GM21717 (cell line): ENCODE measurements at regions not wholly inside any gene's neighbourhood (a gene's known extent, or its start where the extent isn't known, plus 50 kb on each side); places are given as distances from the start of the nearest gene placed in this dataset.

Experiments
- ATAC-seq: cut with Tn5 transposase; IDR thresholded peaks from one replicate; pipeline ENCODE4 v1.9.1; 2021; ENCODE audit warnings: mild to moderate bottlenecking, moderate library complexity; ENCODE audit not compliant: unreplicated experiment

DNA sequence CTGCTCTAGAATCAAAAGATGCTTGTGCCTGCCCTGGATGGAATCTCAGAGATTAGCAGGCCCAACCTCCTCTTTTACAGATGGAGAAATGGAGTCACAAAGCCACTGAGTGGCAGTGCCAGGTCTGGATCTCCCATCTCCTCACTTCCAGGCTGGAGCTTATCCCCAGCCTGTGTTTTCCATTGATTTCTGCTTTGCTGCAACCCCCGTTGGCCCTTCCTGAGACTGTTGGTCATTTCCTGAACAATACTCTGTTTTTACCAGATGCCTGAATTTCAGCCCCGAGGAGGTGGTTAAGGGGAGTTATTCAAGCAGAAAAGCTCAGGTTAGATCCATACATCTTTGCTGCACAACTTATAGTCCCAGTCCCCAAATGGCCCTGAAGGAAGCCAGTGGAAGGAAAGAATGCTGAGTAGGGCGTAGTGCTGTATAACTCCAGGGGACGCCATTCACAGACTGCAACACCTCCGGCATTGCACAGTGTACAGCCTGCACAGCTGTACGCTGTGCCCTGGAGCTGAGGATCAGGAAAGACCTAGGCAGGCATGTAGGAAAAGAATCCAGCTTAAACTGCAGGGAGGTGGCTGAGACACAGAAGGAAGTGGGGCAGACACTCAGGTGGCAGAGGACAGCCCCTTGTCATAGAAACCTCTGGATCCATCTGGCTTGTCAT is 77.5 kb downstream of the RPLP1 start:
- no peak for ATAC-seq

DNA sequence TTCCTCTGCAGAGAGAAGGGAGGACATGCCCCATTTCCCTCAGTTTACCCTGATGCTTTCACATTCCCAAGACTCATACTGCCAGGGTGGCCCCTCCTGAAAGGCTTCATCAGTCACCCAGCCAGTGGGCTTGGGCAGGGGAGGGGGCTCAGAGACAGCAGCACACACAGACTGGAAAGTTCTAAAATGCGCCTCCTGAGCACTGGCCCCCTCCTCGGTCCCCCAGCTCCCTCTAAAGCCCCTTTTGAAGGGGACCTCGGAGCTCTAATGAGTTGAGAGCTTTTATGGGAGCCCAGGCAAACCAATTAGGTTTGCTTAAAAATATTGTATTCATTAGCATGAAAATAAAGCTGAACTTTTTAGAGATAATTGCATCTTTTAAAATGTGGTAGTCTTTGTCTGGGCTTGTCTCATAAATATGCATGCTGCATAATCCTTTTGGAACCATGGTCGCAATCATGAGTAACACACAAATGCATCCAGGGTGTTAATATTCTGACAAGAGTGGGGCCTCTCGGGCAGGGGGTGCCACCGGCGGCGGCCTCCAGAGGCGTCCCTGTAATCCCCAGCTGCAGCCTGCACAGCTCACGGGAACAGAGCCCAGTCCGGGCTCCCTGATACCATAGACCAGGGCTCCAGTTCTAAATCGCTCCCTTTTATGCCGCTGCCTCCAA is 78.5 kb downstream of the RPLP1 start:
- ATAC-seq, result no peak

DNA sequence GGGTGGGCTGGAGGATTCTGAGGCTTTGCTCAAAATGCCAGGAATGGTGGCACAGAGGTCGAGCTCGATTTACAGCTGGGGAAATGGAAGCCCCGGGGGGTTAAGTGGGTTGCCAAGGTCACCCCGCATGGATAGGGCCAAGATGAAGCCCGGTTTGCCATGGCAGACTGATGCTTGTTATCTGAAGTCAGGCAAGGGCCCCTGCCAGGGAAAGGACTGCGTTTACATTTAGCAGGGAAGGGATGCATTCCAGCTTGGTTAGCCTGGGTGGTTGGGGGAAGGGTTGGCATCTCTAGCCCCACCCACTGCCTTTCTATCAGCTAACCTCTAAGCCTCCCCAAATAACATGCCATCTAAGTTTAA is 79.0 kb downstream of the RPLP1 start:
- ATAC-seq, result no peak

DNA sequence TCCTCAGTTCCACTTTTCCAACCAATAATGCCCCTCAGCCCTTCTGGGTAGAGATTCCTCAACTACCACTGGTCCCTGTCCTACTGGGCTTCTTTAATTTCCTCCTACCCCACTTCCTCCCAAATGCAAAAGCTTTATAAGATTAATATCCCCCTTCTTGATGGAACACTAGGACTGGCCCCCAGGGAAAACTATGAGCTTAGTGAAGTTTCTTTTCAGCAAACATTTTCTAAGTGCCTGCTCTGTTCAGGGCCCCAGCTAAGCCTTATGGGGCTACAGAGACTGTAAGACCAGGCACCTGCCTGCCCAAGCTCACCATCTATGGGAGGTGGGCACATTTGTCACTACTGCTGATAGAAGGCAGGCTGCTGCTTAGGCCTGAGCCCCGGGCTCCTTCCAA is 79.4 kb downstream of the RPLP1 start:
- ATAC-seq, result no peak

DNA sequence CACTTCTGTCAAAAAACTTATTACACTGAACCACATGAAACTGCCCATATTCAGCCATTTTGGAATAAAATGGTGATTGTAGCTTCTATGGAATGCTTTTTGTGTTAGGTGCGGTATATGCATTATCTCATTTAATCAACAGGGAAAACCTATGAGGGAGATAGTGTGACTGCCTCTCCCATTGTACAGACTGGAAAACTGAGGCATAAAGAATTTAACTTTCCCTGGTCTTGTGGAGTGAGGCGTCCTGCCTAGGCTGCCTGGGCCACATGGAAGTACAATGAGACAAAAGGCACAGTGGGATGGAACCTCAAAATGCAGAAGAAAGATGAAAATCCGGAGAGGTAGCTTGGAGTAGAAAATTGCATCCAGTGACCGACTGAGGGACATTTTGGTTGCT is 80.2 kb downstream of the RPLP1 start:
- no peak for ATAC-seq

DNA sequence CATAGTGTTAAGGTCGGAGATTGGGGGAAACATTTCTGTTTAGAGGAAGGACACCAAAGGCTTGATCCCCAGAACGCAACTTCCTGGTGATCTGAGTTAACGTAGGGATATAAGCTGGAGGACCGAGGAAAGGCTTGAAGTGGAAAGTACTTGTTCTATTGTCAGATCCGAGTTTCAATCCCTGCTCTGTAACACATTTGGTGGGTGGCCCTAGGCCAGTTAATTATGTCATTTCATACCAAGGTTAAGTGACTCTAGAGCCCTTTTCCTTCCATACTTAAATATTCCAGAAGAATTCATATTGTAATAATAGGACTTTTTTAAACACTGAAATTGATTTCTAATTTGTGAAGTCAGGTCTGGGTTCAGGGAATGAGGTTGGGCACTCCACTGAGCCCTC is 80.9 kb downstream of the RPLP1 start:
- no peak for ATAC-seq

DNA sequence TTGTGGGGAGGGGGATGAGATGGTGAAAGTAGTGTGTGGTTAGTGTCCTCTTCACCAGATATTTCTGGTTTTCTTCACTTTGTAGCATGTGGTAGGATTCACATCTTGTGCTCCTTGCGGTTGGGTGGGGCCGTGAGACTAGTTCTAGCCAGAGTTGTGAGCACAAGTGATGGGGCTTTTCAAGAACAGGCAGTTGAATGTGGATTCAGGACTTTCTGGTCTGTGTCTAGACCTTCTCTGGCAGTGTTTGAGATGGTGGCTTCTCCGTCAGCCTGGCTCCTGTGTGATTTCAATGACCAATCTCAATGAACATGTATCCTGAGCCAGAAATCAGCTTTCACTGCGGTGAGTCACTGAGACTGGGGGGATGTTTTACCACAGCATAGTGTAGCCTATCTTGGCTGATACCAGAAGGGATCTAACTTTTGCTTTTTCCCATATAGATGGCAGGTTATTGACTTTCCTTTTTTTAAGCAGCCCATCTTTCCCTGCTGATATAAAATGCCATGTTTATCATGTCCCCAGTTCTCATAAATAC is 82.6 kb downstream of the RPLP1 start:
- no peak for ATAC-seq

DNA sequence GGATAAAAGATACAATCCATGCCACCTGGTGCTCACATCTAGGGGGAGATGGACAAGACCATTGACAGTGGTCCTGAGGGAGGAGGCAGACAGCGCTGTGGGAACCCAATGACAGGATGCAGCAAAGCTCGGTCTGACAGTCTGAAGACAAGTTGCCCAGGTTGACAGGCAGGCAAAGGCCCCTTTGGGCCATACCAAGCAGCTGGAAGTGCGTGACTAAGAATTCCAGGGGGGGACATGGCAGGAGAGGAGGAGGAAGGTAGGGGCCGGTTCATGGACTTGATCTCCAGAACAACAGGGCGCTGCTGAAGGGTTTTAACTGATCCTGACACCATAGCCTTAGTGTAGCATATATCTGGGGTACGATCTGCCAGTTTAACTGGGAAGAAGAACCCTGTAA is 83.4 kb downstream of the RPLP1 start:
- ATAC-seq, result no peak

DNA sequence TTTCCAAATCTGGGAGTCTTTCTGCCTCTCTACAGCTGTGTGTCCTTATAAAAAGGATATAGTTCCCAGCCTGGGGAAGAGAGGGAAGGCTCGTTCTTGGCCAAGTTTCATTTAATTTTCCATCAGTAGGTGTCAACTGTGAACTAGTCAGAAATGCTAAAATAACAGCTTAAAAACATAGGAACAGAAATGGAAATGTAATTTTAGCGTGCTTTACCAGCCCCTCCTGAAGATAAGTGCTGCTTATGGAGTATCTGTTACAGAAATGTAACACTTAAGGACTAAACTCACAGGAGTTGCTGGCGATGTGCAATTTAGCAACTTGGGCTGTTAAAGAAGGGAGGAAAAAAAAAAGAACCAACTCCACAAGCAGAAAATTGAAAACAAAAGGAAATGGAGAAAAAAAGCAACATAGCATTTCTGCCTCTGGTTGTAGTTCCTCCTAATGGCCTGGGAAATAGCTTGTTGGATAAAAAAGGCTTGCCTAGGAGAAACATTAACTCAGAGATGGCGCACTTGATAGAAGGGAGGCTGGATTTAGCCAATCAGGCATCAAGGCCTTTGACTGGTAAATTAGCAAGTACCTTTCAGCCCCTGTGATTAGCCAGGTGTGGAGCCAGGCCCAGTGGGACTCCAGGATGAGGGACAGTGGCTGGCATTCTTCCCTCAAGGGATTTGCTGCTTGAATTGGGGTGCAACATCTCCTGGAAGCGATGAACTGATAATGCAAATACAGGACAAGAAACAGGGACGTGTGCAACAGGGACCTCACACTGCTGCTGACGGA is 84.3 kb downstream of the RPLP1 start:
- ATAC-seq, result no peak

DNA sequence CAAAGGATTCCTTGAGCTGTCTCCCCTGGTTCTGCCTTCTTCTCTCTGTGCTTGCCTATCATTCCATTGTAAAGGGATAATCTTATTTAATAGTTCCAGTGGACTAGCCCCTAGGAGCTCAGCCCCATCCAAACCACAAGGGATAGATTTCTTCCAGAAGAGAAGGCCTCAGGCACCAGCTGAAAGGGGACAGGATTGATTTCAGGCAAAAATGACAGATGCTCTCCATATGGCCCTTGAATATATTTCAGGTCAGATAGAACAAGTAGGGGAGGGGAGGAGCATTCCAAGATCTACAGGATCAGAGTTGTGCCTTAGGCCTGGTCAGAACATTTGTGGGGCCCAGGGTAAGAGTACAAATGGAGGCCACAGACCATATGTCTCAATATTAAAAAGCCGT is 85.3 kb downstream of the RPLP1 start:
- ATAC-seq, result no peak

DNA sequence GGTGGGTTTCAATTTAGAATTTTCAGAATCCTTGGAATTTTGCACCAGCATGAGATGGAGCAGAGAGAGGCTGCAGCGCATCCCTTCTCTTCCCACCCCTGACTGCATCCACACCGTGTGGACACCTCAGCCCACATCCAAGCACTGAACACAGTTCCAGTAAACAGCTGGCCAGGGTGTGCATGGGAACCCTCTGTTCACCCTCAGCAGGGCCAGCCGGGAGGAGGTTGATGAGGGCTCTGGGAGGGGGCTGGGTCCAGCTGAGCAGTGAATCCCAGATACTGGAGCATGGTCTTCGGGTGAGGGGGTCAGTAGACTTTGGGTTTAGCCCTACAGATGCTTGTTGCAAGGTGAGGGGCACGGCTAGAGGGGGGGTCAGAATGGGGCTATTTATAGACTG is 85.8 kb downstream of the RPLP1 start:
- no peak for ATAC-seq

DNA sequence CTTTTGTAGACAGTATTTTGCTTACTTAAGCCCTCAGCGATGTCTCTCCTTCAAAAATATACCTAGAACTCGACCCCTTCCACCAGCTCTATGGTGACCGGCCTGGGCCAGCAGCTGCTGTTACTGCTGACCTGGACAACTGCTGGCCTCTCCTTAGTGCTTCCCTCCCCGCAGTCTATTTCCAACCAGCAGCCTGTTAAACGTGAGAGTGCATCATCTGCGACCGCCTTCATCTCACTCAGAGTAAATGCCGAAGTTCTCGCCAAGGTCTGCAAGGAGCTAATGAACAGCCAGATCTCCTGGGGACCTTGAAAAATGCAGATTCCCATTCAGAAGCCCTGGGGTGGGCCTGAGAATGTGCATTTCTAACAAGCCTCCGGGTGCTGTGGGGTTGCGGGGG is 86.7 kb downstream of the RPLP1 start:
- no peak for ATAC-seq

DNA sequence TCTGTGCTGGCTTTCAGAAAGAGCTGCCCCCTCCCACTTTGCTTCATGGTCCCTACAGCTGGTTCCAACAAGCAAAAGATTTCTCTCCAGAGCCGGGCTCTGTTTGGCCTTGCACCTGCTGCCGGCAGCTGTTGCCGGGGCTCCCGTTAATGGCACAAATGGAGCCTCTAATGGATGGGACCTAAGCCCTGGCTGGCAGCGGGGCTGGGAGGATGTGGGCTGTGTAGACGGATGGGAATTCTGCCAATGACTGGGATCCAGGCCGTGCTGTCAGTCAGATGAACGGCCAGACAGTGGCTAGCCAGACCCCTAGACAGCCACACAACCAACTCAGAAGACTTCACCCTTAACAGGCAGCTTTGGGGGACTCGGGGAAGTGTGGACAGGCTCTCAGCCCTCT is 88.0 kb downstream of the RPLP1 start:
- no peak for ATAC-seq

DNA sequence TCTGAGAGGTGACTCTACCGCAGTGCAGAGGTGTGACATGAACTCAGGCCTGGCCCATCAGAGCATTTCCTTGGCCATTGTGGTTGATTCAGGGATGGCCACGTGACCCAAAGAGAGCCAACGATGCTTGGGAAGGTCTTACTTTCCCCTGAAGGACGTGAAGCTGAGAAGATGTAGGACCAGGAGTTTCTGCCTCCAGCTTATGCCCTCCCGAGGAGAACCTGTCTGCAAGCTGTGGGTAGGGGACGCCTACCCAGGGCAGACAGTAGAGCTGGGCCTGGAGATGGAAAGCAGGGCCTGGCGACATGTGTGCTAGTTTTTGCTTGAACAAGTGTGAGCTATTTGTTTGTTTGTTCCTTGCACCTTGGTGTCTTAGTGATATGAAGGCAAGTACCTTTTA is 89.4 kb downstream of the RPLP1 start:
- no peak for ATAC-seq

DNA sequence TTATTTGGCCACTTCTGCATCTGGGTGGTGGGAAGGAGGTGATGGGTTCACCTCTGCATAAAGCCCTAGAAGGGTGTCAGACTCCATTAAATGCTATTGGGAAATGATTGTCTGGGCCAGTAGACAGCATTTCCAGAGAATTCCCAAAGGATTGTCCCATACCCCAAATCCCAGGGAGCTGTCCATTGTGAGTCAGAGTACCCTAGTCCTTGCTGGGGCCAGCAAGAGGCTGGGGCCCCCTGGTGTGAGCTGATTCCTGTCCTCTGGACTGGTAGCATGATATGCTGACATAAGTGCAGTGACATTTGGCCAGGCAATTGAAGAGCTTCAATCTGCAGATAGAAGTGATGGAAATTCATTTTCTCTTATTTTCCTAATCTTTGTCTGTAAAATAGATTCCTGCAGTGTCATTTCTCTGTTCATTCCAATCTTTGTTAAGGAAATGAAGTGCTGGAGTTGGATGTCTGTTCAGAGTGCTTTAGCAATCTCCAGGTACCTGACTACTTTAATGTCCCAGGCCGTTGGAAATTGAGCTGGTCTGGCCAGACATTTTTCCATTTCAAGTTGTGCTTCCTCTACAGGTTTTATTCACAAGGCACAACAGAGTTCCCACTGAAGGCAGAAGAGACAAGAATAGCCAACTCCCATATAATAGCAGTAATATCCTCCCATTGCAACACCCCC is 91.2 kb downstream of the RPLP1 start:
- ATAC-seq, result no peak

DNA sequence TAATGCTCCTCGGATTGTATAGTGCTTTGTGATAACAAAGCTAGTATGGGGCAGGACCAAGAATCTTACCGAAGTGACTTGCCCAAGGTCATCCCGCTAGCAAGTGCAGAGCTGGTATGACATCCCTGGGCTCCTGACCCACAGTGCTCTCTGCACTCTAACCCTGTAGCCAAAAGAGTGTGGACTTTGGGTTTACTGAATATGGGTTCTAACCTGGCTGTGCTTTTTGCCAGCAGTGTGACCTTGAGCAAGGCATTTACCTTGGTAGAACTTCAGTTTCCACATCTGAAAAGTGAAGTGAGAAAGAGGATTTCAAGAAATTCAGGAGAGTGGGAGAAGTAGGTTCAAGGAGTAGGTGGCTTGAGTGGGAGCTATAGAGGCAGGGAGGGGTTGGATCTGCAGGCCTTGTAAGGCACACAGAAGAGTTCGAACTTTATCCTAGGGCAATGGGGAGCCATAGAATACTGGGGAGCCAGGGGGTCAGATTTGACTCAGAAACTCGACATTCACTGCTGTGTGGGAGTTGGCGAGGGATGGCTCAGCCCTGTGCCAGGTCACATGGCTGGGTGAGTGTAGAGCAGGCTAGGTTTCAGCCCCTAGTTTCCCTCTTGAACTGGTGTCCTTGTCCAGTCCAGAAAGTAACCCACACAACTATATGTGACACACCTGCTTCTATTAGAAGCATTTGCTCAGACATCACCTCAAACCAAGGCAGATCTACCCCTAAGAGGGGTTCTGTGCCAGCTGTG is 91.9 kb downstream of the RPLP1 start:
- no peak for ATAC-seq

DNA sequence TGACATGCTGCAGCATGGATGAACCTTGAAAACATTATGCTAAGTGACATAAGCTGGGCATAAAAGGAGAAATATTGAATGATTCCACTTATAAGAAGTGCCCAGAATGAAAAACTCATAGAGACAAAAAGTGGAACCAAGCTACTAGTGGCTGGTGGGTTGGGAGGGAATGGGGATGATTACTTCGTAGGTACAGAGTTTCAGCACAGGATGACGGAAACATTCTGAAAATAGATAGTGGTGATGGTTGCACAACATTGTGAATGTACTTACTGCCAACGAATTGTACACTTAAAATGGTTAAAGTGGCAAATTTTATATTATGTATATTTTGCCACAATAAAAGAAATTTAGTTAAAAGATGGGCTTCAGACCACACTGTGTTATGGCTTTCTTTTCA is 93.6 kb downstream of the RPLP1 start:
- no peak for ATAC-seq

DNA sequence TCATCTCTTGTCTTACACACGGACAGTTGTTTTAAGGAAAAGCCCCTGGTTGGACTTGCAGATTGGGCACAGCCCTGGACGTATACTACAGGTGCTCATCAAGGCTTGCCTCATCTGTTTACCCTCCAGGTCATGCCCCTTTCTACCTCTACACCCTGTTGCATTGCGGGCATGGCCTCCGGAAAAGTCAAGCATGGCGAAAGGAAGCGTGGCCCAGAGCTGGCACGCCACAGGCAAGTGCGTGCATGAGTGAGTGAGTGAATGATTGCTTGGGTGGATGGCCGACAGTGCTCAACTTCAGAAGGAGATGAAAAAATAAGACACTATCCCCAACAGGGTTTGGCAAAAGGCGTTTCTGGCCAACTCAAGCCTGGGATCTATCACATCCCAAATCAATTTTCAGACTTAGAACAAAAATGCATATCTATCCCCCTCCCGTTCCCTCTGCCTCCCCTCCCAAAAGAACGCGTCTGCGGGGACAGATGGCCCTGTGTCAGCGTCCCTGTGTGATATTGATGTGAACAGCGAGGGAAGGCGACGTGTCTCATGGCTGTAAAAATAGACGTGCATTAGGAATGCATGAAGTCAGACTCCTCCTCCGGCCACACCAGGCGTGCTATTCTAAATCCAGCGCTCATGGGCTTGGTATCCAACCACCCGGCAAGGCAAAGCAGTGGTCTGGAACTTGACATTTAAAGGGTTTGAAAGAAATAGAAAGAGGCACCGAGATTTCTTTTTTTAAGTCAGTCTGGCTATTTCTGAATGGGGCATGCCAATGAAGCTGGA is 96.0 kb downstream of the RPLP1 start:
- ATAC-seq, result no peak

DNA sequence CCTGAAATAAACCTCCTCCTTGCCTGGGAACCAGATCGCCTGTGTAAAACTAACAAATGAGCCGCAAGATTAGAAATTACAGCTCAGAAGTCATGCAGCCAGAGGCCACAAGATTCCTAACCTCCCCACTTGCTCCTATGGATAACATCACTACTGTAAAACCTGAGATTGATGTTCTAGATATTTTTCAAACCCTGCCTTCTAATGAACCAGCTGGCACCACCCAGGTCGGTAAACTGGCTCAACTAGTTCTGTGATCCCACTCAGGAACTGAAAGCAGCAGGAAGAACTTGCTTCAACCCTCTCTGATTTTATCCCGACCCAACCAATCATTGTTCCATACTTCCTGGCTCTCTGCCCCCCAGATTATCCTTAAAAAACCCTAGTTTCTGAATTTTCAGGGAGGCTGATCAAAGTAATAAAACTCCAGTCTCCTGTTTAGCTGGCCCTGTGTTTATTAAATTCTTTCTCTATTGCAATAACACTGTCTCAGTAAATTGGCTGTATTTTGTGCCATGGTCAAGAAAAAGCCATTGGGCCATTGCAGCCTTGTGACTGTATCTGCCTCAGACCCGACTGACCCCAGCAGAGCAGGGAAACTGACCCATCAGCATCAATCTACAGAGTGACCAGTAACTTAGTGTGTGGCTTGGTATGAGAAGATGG is 98.9 kb downstream of the RPLP1 start:
- no peak for ATAC-seq
